NCI-H510A treated with DMSO at 0.1 percent for 48 hours (cell line): ENCODE measurements at regions not wholly inside any gene's neighbourhood (a gene's known extent, or its start where the extent isn't known, plus 50 kb on each side); places are given as distances from the start of the nearest gene placed in this dataset.

Experiments used
- DNase-seq: peaks from one replicate; lab custom pipeline; 2025; lab: John Stamatoyannopoulos, UW

DNA sequence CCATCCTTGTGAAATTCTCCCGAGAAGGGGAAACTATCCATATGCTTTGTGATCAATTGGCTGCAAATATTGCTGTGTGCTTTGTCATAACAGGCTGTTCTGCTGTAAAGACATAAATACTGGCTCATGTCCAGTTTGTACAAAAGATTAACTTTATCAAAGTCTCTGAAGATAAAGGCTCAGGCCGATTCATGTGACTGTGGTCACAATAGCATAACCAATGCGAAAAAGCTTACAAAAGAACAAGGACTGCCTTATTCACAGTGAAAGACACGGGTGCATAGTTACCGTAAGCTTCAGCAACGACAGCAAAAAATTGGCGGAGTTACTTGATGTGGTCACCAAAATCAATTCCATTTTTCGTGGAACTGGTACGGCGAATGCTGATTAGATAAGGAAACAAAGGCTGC lies 173.6 kb upstream of the CHRM3 start:
- no peak for DNase-seq

DNA sequence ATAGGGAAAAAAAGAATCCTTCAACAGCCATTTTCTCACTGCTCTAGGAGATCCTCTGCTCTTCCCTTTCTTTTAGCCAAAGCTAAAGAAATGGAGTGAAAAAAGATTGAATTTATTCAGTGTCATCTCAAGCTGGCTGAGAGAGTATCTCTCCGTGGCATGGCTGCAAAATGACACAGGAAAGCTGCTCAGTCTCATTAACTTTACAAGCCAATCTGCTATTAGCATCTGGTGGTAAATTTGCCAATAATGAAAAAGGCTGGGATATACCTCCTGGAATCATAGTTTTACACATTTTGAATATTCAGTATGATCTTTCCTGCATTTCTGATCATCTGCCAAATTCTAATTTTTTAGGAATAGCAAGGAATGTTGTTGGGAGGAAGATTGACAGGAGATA lies 176.8 kb upstream of the CHRM3 start:
- no peak for DNase-seq

DNA sequence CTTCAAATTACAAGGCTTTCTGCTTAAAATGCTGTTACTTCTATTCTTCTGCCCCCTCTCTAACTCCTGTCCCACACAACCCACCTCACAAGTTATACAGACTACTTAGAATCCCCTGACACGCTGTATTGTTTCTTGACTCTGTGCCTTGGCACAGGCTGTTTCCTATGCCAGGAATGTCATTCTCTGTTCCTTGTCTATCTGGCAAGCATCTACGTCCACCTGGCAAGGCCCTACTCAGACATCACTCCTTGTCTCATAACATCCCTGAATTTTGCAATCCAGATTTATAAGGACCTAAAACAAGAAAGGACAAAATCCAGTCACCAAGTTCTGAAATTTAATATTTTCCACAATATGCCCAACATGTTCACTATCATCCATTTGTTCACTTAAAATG lies 182.0 kb upstream of the CHRM3 start:
- DNase-seq: no peak

DNA sequence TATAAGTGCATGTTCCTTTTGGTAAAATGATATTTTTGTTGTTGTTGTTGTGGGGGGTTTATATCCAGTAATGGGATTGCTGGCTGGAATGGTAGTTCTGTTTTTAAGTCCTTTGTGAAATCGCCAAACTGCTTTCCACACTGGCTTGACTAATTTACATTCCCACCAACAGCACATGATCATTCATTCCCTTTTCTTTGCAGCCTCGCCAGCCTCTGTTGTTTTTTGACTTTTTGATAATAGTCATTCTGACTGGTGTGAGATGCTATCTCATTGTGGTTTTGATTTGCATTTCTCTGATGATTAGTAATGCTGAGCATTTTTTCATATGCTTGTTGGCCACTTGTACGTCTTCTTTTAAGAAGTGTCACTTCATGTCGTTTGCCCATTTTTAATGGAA lies 188.5 kb upstream of the CHRM3 start:
- DNase-seq: no peak

DNA sequence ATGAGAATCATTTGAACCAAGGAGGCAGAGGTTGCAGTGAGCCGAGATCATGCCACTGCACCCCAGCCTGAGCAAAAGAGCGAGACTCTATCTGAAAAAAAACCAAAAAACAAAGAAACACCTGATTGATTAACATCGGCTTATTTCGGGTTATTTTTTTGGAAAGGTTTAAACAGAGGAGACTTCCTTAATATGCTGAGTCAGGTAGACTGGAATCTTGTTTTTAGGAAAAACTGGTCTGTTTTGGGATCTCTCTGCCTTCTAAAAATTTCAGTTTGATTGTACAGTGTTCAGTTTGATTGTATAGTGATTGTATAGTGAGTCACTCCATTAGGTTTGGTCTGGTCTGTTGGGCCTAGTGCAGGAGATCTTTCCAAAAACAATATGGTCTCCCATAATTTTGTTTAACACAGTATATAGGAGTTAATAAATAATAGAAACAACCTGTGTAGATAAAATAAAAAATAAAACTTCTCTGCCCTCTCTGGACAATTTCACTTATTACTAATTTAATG lies 196.3 kb upstream of the CHRM3 start:
- DNase-seq: no peak

DNA sequence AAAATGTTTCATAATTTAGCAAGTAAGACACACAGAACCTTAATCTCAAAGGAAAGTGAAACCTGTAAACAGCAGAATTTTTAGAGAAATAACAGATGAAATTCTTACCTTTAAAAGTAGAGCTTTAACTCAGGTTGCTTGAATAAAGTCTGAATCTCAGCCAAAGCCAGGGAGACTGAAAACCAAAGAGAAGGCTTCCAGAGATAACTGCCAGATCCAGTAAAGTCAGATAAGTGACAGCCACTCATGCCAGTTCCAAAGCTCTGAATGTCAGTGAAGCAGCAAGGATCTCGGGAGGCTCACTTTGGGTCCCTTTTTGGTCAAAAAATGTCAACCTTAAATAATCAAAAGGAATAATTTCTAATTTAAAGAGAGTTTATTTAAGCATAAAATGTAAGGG lies 199.9 kb upstream of the CHRM3 start:
- no peak for DNase-seq

DNA sequence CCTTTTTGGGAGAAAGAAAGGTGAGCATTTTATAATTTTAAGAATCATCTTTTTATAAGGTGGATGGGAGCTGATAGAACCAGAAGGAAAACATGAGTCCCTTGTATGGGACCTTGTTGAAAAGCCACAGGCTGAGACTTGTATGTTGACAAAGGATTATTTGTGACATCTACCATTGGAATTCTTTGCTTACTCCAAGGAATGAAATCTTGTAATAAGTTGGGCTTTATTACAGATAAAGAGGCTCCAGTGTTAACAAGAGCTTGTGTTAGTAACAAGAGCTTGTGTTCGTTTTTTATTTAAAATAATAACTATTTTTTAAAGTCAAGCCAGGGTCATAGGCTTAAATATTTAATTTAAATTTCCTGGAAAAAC lies 201.1 kb upstream of the CHRM3 start:
- DNase-seq: no peak

DNA sequence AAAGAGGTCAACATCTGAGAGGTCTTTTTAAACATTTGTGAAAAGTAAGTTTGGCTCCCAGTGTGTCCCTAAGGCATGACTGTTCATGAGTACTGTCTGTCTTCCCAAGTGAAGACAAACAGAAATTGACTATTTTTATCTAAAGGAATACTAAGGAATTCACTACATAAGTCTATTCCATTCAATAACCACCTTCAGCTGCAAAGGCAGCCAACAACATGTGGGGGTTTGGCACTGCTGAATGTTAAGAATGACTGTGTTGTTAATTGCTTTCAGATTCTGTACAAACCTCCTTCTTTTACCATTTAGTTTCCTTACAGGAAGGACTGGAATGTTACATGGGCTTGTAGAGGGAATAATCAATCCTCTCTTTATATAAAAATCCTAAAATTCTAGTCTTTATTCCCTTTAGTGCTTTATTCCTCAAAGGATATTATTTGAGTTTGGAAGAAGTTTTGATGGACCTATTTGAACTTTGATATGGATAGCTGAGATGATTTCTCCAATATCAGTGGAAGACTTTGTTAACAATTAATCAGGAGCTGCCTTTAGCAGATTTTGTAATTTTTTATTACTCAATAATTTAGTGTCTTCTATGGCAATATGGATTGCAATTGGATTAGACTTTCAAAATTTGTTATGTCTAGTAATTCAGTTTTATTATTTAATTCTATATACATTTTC lies 201.7 kb upstream of the CHRM3 start:
- no peak for DNase-seq

DNA sequence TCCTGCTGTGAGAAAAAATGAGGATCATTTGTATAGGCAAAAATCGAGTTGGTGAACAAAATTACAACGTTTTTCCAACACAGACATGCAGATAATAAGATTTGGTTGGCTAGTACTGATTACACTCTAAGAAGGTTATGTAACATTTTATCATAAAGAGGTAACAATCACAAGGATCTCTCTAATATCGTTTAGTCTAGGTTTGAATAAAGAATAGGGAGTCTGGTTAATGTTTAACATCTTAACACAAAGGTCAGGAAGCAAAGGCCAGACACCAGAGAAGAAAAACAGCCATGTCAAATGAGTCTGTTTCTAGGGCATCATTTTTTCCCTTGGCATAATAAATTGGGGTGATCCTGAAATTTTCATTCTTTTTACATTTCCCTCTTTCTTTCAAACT lies 207.4 kb upstream of the CHRM3 start:
- no peak for DNase-seq

DNA sequence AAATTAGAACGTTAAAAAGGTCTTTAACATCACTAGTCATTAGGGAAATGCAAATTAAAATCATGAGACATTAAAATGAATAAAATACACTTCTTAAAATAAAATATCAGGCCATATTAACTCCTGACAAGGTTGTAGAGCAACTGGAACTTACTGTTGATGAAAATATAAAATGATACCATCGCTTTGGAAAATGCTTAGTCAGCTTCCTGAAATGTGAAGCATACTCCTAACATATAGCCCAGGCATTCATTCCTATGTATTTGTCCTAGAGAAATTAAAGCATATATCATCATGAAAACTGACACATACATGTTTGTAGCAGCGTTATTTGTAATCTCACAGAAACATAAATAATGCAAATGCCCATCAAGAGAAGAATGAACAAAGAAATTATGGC lies 211.5 kb upstream of the CHRM3 start:
- DNase-seq: no peak

DNA sequence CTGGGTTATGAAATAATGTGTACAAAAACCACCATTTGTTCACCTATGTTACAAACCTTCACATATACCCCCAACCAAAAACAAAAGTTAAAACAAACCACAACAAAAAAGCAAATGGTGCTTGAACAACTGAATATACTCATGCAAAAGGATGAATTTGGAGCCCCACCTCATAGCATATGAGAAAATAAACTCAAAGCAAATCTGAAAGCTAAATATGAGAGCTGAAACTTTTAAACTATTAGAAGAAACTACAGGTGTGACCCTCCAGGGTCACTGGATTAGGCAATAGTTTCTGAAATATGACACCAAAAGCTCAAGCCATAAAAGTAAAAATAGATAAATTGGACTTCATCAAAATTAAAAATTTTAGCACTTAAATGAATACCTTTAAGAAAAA lies 215.5 kb upstream of the CHRM3 start:
- no peak for DNase-seq

DNA sequence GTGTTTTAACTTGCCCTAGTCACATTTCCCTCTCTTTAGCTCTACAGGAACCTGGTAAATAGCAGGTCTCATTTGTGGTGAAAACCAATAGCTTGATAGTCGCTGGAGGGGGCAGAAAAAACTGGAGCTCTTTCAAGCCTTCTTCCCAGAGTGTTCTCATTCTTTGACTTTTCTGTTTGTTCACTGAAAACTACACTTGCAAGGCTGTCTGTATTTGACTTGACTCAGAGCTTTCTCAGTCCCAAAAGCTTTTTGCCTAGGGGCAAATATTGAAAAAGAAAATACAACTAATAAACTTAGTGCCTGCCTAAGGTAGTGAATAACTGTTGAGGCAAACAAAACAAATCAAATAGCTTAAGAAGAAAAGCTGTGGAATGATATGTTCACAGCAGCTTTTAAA lies 217.1 kb upstream of the CHRM3 start:
- DNase-seq: no peak

DNA sequence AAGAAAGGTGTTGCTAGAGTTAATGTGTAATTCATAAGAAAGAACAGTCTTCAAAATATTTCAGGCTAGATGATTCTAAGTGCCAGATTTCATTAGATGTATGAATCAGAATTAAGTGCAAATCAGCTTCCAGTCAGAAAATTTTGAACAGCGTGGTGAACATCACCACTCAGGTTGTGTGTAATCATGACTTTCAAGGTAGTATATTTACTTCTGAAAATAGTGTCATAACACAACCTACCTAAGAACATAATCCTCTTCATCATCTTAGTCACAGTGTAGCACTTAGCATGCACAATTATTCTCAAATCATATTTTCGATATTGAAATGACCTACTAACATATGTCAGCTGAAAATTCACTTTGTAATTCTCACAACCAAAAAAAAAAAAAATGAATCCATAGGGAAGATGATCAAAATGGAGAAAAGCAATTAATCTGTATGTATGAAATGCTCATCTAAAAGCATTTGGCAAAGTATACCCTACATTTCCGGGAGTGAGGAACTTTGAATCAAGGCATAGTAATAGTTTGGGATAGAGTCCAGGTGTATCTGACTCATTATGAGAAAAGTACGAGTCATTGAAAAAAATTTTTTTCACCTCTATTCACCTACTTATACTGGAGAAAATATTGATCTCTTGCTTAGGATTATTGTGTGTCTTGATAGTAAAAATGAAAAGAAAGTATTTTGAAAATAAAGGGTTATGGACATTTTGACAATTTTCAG lies 221.8 kb upstream of the CHRM3 start:
- no peak for DNase-seq

DNA sequence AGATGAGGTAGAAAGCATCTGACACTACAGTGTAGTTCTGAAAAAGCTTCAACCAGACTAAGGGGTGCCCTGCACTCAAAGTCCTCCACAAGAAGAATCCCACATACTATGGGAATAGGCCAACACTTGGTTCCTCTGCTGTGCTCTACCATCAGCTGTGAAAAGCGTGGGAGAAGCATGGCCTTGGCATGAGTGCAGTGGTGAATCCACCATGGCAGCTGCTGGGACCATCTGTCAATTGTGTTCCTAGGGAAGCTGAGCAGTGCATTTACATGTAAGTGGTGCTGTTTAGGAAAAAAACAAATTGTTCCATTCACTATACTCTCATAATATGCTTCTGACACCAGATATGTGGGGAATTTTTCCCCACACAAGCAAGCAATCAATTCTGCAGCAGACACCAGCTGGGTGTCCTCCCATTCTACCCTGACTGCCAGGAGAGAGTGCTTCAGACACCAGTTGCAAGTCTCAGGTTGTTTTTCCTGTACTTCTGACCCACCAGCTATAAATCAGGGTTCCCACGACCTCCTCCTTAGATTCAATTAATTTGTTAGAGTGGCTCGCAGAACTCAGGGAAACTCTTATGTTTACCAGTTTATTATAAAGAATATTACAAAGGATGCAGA lies 230.8 kb upstream of the CHRM3 start:
- DNase-seq: no peak

DNA sequence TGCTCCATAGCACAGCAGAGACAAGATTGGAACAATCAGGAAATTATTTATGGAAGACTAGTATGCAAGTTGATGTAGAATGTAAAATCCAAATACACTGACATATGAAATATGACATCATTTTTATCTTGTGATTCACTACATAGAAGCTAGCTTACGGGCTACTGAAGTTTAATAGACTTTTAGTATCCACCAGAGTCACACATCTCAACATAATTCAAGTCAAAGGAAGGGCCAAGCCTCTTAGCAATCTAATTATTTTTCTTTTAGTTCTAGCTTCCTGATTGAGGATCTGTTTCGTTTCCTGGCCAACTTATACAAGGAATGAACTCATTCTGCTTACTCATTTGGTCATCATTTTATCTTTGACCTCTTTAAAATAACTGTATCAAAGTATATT lies 234.4 kb upstream of the CHRM3 start:
- no peak for DNase-seq

DNA sequence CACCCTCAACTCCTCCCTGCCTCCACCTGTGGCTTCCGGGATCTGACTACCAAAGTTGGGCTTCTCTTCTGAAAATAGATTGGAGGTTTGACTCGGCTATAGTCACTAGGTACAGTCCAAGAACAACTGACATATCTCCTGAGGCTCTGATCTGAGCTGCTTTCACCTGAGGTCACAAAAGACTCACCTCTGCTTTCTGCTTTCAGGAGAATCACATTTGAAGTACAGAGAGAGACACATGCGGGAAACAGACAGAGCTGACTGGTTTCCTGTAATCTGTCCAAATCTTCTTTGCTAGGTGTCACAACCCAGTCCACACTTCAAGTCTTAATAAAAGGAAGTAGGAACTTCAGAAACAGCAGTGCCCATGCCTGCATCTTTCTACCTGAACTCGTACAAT lies 245.4 kb upstream of the CHRM3 start:
- DNase-seq: no peak

DNA sequence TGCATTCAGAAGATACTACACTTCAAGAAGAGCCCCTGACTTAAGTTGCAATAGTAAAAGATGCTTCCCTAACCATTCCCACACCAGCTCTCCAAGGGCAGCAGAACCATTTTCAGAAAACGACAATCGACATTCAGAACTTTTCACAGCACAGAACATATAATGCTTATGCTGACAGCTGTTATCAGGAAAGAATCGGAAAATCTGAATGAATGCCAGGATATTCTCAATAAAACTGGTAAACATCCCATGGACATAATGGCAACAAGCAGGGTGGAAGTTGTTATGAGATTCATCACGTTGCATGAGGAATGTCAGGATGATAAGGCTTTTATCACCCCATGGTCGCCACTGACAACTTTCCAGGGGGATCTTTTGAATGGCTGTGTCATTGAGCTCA lies 246.6 kb upstream of the CHRM3 start:
- no peak for DNase-seq

DNA sequence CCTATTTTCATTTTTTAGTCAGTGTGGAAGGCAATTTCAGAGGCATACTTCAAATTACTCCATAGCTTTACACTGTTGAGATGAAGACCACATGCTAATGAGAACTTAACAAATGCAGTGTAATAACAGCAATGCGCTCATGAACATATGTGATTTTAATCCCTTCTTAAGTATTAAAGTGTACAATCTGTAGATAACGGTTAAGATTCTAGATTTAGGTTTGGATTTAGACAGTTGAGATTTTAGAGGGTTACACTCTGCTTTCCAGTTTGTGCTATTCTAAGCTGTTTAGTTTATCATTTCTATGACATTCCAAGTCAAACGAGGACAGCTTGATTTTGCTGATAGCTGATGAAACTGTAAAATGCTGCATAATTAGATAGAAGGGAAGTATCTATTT lies 257.8 kb upstream of the CHRM3 start:
- DNase-seq: no peak

DNA sequence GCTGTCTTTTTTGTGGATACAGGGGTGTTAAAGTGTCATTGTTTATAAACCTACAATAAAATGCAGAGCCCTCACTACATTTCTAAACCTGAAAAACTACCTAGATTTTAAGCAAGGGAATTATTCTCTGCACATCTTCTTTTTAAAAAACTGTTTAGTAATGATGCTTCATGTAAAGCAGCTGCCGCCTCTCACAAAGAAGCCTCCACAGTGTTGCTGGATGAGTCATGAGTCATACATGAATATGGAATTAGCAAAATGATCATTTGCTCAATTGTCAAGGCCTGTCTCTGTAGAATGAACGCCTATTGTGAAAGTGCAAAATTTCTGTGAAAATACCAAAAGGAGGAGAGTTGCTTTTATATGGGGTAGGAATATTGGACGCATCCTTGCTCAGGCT lies 259.5 kb upstream of the CHRM3 start:
- no peak for DNase-seq

DNA sequence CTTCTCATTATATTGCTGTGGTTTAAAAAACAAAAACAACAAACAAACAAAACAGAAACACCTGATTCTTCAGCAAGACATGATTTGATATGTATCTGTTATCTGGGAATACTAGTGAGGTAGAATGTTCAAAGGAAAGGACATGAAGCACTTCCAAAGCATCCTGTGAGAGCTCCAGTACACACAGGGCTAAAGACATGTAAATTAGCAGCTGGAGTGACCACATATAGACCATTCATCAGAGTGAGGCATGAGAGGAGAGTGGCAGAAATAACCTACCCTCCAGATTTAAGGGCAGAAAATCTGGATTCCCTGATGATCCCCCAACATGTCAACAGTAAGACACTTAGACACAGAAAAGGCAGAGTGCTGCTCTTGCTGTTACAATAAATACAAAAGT lies 260.5 kb upstream of the CHRM3 start:
- no peak for DNase-seq

DNA sequence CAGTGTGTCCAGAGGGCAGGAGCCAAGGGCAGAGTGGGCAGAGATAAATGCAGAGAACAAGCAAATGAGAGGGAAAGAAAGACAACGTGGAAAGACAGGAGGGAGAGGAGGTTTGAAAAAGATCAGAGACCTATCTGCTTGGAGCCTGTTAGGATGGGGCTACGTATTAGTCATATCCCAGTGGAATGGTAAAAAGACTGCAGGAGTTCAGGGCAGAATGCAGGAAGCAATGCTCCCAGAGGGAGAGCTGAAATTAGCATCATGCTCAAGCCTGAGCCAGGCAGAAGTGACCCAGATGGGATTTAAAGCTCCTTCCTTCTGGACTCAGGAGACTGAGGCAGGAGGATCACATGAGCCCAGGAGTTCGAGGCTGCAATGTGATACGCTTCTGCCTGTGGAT lies 261.3 kb upstream of the CHRM3 start:
- no peak for DNase-seq

DNA sequence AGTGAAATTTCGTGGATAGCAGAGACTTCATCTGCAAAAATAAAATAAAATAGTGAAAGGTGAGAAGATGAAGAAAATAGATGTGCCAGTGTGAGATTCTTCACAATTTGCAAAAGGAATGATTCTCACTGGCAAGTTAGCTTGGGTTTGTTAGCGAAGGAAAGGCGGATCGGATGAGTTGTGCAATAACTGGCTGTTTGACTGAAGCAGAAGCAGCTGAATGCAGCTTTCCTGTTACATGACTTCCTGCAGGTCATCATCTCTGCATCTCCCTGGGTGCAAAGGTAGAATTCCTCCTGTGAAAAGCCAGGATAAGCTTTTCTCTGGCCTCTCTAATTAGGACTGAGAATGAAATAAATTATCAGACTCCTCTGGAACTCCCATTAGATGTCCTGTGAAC lies 263.1 kb upstream of the CHRM3 start:
- no peak for DNase-seq

DNA sequence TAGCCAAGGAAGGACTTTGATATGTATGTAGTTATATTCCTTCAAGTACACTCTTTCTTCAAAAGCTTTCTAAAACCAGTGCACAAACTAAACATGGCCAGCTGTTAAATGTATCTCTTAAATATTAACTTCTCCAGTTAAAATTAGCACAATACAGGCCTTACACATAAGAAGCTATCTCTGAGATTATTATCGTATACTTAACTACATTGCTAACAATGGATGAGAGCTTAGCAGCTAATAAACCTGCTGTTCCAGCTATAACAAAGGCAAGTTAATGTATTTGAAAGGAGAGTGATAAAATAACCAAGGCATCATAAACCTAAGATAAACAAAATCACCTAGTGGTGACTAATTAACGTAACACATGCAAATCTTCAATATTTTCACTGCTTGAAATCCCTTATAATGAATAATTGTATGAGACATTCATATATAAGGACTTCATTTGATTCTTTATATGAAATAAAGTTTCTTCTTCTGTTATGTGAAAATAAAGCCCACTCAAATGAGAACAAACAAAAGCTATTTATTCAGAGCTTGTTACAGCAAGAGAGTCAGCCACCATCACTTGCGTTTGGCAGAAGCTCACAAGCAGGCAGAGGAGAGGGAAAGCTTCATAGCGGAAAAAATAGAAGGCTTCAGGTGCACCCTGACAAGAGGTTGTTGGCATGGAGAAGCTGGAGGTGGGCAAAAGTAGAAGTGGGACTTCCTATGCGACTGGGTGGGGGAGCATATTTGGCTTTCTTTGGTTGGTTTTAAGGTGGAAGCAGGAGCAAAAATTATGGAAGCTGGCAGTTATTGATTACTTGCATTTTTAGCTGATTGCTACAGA lies 274.1 kb upstream of the CHRM3 start:
- DNase-seq: peak; percentile 74
